ENCODE measurements at regions not wholly inside any gene's neighbourhood (a gene's known extent, or its start where the extent isn't known, plus 50 kb on each side); places are given as distances from the start of the nearest gene placed in this dataset.

DNA sequence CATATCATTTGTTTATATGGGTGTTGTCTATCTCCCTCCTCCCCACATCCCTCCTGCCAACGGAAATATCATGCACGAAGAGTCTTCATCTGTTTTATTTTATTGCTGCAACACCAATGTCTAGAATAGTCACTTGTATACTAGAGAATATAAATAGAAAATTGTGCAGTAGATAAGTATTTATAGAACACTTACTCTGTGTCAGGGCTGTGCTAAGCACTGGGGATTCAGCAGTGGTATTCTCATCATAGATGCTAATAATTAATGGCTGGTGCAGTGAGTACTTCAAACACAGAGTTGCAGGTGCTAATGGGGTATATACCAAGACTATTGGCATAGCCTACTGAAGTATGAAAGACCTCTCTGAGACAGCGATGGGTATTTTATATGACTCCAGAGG, 353.5 kb upstream of the CDH6 start:
- TF ChIP-seq, protein P1, sequence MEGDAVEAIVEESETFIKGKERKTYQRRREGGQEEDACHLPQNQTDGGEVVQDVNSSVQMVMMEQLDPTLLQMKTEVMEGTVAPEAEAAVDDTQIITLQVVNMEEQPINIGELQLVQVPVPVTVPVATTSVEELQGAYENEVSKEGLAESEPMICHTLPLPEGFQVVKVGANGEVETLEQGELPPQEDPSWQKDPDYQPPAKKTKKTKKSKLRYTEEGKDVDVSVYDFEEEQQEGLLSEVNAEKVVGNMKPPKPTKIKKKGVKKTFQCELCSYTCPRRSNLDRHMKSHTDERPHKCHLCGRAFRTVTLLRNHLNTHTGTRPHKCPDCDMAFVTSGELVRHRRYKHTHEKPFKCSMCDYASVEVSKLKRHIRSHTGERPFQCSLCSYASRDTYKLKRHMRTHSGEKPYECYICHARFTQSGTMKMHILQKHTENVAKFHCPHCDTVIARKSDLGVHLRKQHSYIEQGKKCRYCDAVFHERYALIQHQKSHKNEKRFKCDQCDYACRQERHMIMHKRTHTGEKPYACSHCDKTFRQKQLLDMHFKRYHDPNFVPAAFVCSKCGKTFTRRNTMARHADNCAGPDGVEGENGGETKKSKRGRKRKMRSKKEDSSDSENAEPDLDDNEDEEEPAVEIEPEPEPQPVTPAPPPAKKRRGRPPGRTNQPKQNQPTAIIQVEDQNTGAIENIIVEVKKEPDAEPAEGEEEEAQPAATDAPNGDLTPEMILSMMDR (conservative IDR thresholded peaks at IDR 0.05; ENCODE audit: low read length), result no peak
- no peak for TF ChIP-seq EZH2phosphoT487 (IDR thresholded peaks at IDR 0.05; ENCODE audit: borderline replicate concordance, low read depth, low read length)

Data from OCI-LY7 (cell line).